Stimulated activated CD4-positive, alpha-beta T cell treated with anti-CD3 and anti-CD28 coated beads, Interleukin-12 subunit alpha, Interleukin-12 subunit beta, amount 100 ng/mL, for 24 hours (primary cell): ENCODE measurements at regions not wholly inside any gene's neighbourhood (a gene's known extent, or its start where the extent isn't known, plus 50 kb on each side); places are given as distances from the start of the nearest gene placed in this dataset.

Experiments used
- DNase-seq, 2 experiments: peaks; one replicate each; pipeline ENCODE4 v3.0.0-alpha.2; 2020; ENCODE audit warnings: low read depth in 2 of 2

- DNase-seq: no peak
Observed at GRCh38 chr21:29228306-29228705, 70.4 kb upstream of the BACH1 start.

GRCh38 chr21:29230551-29231261 lies 68.0 kb upstream of the BACH1 start:
- no peak for DNase-seq

GRCh38 chr21:29231756-29232529 lies 66.8 kb upstream of the BACH1 start:
- no peak for DNase-seq

GRCh38 chr21:29232530-29233255 lies 66.0 kb upstream of the BACH1 start:
- DNase-seq: no peak

- DNase-seq: no peak
Observed at GRCh38 chr21:29233256-29233546, 65.5 kb upstream of the BACH1 start.

- peak; percentile 5 to 34 for DNase-seq
Observed at GRCh38 chr21:29233611-29234540, 64.8 kb upstream of the BACH1 start.

GRCh38 chr21:29235714-29236197 lies 63.0 kb upstream of the BACH1 start:
- no peak for DNase-seq

- DNase-seq: no peak
Observed at GRCh38 chr21:29236201-29236600, 62.5 kb upstream of the BACH1 start.

GRCh38 chr21:29237110-29238052 lies 61.3 kb upstream of the BACH1 start:
- DNase-seq: no peak

- no peak for DNase-seq
Observed at GRCh38 chr21:29238053-29238966, 60.4 kb upstream of the BACH1 start.

- DNase-seq: no peak
Observed at GRCh38 chr21:29238967-29239290, 59.8 kb upstream of the BACH1 start.

GRCh38 chr21:29240136-29240535 lies 58.6 kb upstream of the BACH1 start:
- DNase-seq: no peak

- DNase-seq: no peak
Observed at GRCh38 chr21:29242201-29242600, 56.5 kb upstream of the BACH1 start.

GRCh38 chr21:29243188-29243587 lies 55.5 kb upstream of the BACH1 start:
- no peak for DNase-seq

GRCh38 chr21:29245104-29245643 lies 53.5 kb upstream of the BACH1 start:
- no peak for DNase-seq

- no peak for DNase-seq
Observed at GRCh38 chr21:29245863-29246262, 52.9 kb upstream of the BACH1 start.

GRCh38 chr21:29246614-29247013 lies 52.1 kb upstream of the BACH1 start:
- DNase-seq: no peak

- no peak for DNase-seq
Observed at GRCh38 chr21:29248124-29248523, 50.6 kb upstream of the BACH1 start.
